ENCODE measurements at regions not wholly inside any gene's neighbourhood (a gene's known extent, or its start where the extent isn't known, plus 50 kb on each side); places are given as distances from the start of the nearest gene placed in this dataset.

GRCh38 chr11:109936661-109937180 is 156.5 kb upstream of the ZC3H12C start:
- TF ChIP-seq, protein P1, sequence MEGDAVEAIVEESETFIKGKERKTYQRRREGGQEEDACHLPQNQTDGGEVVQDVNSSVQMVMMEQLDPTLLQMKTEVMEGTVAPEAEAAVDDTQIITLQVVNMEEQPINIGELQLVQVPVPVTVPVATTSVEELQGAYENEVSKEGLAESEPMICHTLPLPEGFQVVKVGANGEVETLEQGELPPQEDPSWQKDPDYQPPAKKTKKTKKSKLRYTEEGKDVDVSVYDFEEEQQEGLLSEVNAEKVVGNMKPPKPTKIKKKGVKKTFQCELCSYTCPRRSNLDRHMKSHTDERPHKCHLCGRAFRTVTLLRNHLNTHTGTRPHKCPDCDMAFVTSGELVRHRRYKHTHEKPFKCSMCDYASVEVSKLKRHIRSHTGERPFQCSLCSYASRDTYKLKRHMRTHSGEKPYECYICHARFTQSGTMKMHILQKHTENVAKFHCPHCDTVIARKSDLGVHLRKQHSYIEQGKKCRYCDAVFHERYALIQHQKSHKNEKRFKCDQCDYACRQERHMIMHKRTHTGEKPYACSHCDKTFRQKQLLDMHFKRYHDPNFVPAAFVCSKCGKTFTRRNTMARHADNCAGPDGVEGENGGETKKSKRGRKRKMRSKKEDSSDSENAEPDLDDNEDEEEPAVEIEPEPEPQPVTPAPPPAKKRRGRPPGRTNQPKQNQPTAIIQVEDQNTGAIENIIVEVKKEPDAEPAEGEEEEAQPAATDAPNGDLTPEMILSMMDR (IDR thresholded peaks at IDR 0.05), result no peak
- TF ChIP-seq POLR2A (IDR thresholded peaks at IDR 0.05; ENCODE audit: low read depth) (no peak), POLR2AphosphoS5 (IDR thresholded peaks at IDR 0.05) (no peak), EP300 (IDR thresholded peaks at IDR 0.05) (no peak)

All from esophagus muscularis mucosa (tissue), 4 donors.